ENCODE measurements at regions not wholly inside any gene's neighbourhood (a gene's known extent, or its start where the extent isn't known, plus 50 kb on each side); places are given as distances from the start of the nearest gene placed in this dataset.

GRCh38 chr4:125229596-125230058 lies 85.1 kb upstream of the FAT4 start:
- TF ChIP-seq MAX (IDR thresholded peaks at IDR 0.05; ENCODE audit: insufficient read depth, insufficient read length) (no peak), JUN (IDR thresholded peaks at IDR 0.05; ENCODE audit: borderline replicate concordance, insufficient read depth, insufficient read length, low read depth) (no peak), MYC (IDR thresholded peaks at IDR 0.05; ENCODE audit: low read depth, low read length) (no peak), POLR2AphosphoS5 (IDR thresholded peaks at IDR 0.05; ENCODE audit: insufficient read depth, low read depth, low read length) (no peak), POLR2A (IDR thresholded peaks at IDR 0.05; ENCODE audit: low read depth, low read length) (no peak)
- FAIRE-seq (no peak), DNase-seq (ENCODE audit: low read depth, low spot score) (no peak)
- CTCF ChIA-PET = no interaction called here
- H3K79me2 ChIP-seq (ENCODE audit: control insufficient read depth, insufficient read depth, low read length) = no peaks in the 10 kb centered on the region
- no peaks in the 10 kb centered on the region for H3K9me1 ChIP-seq (replicated peaks; ENCODE audit: control insufficient read depth, extremely low read depth, insufficient read depth, low read length)
- H3K4me2 ChIP-seq (ENCODE audit: insufficient read depth, low read length) = no peak overlapping the region
- H3K27me3 ChIP-seq (ENCODE audit: control insufficient read depth in 2 of 2, insufficient read depth in 2 of 2, low read length in 2 of 2) = no peaks in the 10 kb centered on the region
- no peak overlapping the region for H3K4me3 ChIP-seq (replicated peaks in 1 of 3; ENCODE audit: insufficient read depth in 1 of 3, low read depth in 1 of 3, low read length in 3 of 3)
- POLR2A ChIA-PET = no interaction called here
- intact Hi-C loops (cut with micrococcal nuclease) = loop anchor here (10.0 kb wide), 1 partner anchor 425 kb away; no protein-coding TSS in a partner anchor
- no peak overlapping the region for H3K9ac ChIP-seq (replicated peaks; ENCODE audit: extremely low read depth, insufficient read depth, low read length)
- no TSS peak for BruUV-seq (replicated peaks)
- dilution Hi-C loops (cut with MboI; ENCODE audit: extremely low pct_ligation_motif_present, low sequenced_read_pairs) = no loop called here
- H3K27ac ChIP-seq (ENCODE audit: insufficient read depth, low read depth, low read length) = no peak overlapping the region
- no peaks in the 10 kb centered on the region for H3K4me1 ChIP-seq (ENCODE audit: control insufficient read depth, extremely low read depth, insufficient read depth, low read length)
- no peak overlapping the region for H2AFZ ChIP-seq (ENCODE audit: low read depth, low read length)
- no peaks in the 10 kb centered on the region for H3K9me3 ChIP-seq (replicated peaks; ENCODE audit: control insufficient read depth, insufficient read depth, low read length)
- no peaks in the 10 kb centered on the region for H3K36me3 ChIP-seq (ENCODE audit: control insufficient read depth in 2 of 2, extremely low read depth in 1 of 2, insufficient read depth in 2 of 2, low read length in 2 of 2)
- no peaks in the 10 kb centered on the region for H4K20me1 ChIP-seq (replicated peaks; ENCODE audit: control insufficient read depth, extremely low read depth, insufficient read depth, low read length)

- no peaks in the 10 kb centered on the region for H4K20me1 ChIP-seq (replicated peaks; ENCODE audit: control insufficient read depth, extremely low read depth, insufficient read depth, low read length)
- no peak overlapping the region for H2AFZ ChIP-seq (ENCODE audit: low read depth, low read length)
- FAIRE-seq (no peak), DNase-seq (ENCODE audit: low read depth, low spot score) (no peak)
- BruUV-seq (replicated peaks) = no TSS peak
- ChIA-PET POLR2A (no interaction called here), CTCF (interaction anchor here (1.1 kb wide), 1 partner anchor 16 kb away, joined by 4 read pairs; no protein-coding TSS in a partner anchor)
- no peak for TF ChIP-seq POLR2AphosphoS5 (IDR thresholded peaks at IDR 0.05; ENCODE audit: insufficient read depth, low read depth, low read length)
- dilution Hi-C loops (cut with MboI; ENCODE audit: extremely low pct_ligation_motif_present, low sequenced_read_pairs) = no loop called here
- H3K27me3 ChIP-seq (ENCODE audit: control insufficient read depth in 2 of 2, insufficient read depth in 2 of 2, low read length in 2 of 2) = no peaks in the 10 kb centered on the region
- H3K4me1 ChIP-seq (ENCODE audit: control insufficient read depth, extremely low read depth, insufficient read depth, low read length) = no peaks in the 10 kb centered on the region
- H3K9ac ChIP-seq (replicated peaks; ENCODE audit: extremely low read depth, insufficient read depth, low read length) = no peak overlapping the region
- no peak overlapping the region for H3K4me3 ChIP-seq (replicated peaks in 1 of 3; ENCODE audit: insufficient read depth in 1 of 3, low read depth in 1 of 3, low read length in 3 of 3)
- H3K4me2 ChIP-seq (ENCODE audit: insufficient read depth, low read length) = no peak overlapping the region
- H3K9me1 ChIP-seq (replicated peaks; ENCODE audit: control insufficient read depth, extremely low read depth, insufficient read depth, low read length) = no peaks in the 10 kb centered on the region
- no peak overlapping the region for H3K27ac ChIP-seq (ENCODE audit: insufficient read depth, low read depth, low read length)
- intact Hi-C loops (cut with micrococcal nuclease) = no loop called here
- H3K36me3 ChIP-seq (ENCODE audit: control insufficient read depth in 2 of 2, extremely low read depth in 1 of 2, insufficient read depth in 2 of 2, low read length in 2 of 2) = no peaks in the 10 kb centered on the region
- no peaks in the 10 kb centered on the region for H3K79me2 ChIP-seq (ENCODE audit: control insufficient read depth, insufficient read depth, low read length)
- H3K9me3 ChIP-seq (replicated peaks; ENCODE audit: control insufficient read depth, insufficient read depth, low read length) = no peaks in the 10 kb centered on the region
Measured at GRCh38 chr4:125225806-125226205, 88.9 kb upstream of the FAT4 start.
